ENCODE measurements at regions not wholly inside any gene's neighbourhood (a gene's known extent, or its start where the extent isn't known, plus 50 kb on each side); places are given as distances from the start of the nearest gene placed in this dataset.

GRCh38 chr6:78525976-78526375 lies 341.4 kb upstream of the IRAK1BP1 start:
- no peak for TF ChIP-seq POLR2AphosphoS5 (IDR thresholded peaks at IDR 0.05)
- no peak for TF ChIP-seq CTCF (IDR thresholded peaks at IDR 0.05)
- no peak for TF ChIP-seq EP300 (IDR thresholded peaks at IDR 0.05)
